ENCODE measurements at regions not wholly inside any gene's neighbourhood (a gene's known extent, or its start where the extent isn't known, plus 50 kb on each side); places are given as distances from the start of the nearest gene placed in this dataset.

DNA sequence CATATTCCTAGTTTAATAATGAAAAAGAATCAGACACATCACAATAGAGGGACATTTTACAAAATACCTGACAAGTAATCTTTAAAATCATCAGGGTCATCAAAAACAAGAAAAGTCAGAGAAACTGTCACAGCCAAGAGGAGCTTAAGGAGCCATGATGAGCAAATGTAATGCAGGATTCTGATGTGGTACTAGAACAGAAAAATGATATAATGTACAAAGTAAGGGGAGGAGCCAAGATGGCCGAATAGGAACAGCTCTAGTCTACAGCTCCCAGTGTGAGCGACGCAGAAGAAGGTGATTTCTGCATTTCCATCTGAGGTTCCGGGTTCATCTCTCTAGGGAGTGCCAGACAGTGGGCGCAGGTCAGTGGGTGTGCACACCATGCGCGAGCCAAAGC lies 198.0 kb upstream of the FAT3 start:
- Histone ChIP-seq H3K27ac (no peak overlapping the region), H3K4me1 (no peaks in the 10 kb centered on the region), H3K36me3 (no peaks in the 10 kb centered on the region), H3K9me3 (no peaks in the 10 kb centered on the region), H3K4me3 (no peak overlapping the region), H3K27me3 (no peaks in the 10 kb centered on the region)
- TF ChIP-seq, protein P1, sequence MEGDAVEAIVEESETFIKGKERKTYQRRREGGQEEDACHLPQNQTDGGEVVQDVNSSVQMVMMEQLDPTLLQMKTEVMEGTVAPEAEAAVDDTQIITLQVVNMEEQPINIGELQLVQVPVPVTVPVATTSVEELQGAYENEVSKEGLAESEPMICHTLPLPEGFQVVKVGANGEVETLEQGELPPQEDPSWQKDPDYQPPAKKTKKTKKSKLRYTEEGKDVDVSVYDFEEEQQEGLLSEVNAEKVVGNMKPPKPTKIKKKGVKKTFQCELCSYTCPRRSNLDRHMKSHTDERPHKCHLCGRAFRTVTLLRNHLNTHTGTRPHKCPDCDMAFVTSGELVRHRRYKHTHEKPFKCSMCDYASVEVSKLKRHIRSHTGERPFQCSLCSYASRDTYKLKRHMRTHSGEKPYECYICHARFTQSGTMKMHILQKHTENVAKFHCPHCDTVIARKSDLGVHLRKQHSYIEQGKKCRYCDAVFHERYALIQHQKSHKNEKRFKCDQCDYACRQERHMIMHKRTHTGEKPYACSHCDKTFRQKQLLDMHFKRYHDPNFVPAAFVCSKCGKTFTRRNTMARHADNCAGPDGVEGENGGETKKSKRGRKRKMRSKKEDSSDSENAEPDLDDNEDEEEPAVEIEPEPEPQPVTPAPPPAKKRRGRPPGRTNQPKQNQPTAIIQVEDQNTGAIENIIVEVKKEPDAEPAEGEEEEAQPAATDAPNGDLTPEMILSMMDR (IDR thresholded peaks at IDR 0.05), result no peak
- DNase-seq (ENCODE audit: low spot score), result no peak

DNA sequence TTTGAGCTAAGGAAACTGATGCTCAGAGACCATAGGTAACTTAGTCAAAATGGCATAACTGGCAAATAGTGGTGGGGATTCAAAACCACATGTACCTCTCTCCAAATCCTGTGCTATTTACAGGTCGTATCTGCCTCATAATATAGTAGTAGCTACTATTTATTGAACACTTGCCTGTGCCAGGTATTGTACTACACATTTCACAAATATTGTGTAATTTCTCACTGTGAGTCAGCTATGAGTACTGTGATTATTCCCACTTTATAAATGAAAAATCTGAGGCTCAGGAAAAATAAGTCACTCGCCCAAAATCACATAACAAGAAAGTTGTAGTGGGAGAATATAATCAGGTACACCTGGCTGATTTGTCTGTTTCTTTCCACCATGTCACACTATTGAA lies 199.8 kb upstream of the FAT3 start:
- Histone ChIP-seq H3K4me1 (no peaks in the 10 kb centered on the region), H3K36me3 (no peaks in the 10 kb centered on the region), H3K27ac (no peak overlapping the region), H3K27me3 (no peaks in the 10 kb centered on the region), H3K4me3 (no peak overlapping the region), H3K9me3 (no peaks in the 10 kb centered on the region)
- TF ChIP-seq, protein P1 (IDR thresholded peaks at IDR 0.05), result no peak
- no peak for DNase-seq (ENCODE audit: low spot score)

DNA sequence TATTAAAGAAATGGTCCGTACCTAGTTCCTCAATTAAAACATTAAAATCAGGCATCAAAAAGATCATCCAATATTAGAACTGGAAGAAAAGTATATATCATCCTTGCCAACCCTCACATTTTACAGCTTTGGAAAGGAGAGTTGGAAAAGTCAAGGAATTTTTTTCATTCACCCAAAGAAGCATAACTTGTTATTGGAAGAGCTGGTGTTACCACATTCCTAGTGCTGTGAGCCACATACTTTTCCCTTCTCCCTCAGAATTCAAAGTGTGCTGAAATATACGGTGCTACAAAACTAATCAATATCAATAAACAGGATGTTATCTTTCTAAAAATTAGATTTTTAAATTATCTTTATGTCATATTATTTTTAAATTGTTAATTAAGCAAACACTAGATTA lies 202.1 kb upstream of the FAT3 start:
- H3K36me3 ChIP-seq, result no peaks in the 10 kb centered on the region
- no peaks in the 10 kb centered on the region for H3K9me3 ChIP-seq
- no peak overlapping the region for H3K4me3 ChIP-seq
- TF ChIP-seq, protein P1 (IDR thresholded peaks at IDR 0.05), result no peak
- H3K27me3 ChIP-seq, result no peaks in the 10 kb centered on the region
- DNase-seq (ENCODE audit: low spot score), result no peak
- no peaks in the 10 kb centered on the region for H3K4me1 ChIP-seq
- H3K27ac ChIP-seq, result no peak overlapping the region

DNA sequence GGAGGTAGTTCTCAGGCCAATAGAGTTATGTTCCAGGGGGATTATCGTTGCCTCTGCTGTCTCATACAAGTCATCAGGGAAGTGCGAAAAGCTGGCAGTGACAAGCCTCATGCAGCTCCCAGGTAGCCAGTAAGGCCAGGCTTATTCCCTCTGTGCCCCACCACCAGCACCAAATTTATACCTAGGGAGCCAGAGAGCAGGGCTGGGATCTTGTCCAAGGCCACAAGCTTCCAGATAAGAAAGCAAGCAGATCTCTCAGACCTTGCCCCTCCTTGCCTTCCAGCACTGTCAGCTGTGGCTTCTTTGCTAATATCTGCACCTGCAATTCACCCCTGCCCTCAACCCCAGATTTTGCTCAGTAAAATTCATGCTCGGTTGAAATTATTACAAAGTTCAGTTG lies 206.3 kb upstream of the FAT3 start:
- no peak for DNase-seq (ENCODE audit: low spot score)
- Histone ChIP-seq H3K4me3 (no peak overlapping the region), H3K27me3 (no peaks in the 10 kb centered on the region)

DNA sequence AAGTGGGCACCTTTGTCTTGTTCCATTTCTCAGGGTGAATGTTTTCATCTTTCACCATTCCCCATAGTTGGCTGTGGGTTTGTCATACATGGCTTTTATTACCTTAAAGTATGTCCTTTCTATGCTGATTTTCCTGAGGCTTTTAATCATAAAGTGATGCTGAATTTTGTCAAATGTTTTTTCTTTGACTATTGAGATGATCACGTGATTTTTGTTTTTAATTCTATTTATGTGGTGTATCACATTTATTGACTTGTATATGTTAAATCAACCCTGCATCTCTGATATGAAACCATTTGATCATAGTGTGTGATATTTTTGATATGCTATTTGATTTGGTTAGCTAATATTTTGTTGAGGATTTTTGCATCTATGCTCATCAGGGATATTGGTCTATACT lies 216.4 kb upstream of the FAT3 start:
- H3K4me1 ChIP-seq, result no peaks in the 10 kb centered on the region
- TF ChIP-seq, protein P1 (IDR thresholded peaks at IDR 0.05), result no peak
- H3K36me3 ChIP-seq, result no peaks in the 10 kb centered on the region
- no peak overlapping the region for H3K27ac ChIP-seq
- no peaks in the 10 kb centered on the region for H3K27me3 ChIP-seq
- H3K9me3 ChIP-seq, result no peaks in the 10 kb centered on the region
- H3K4me3 ChIP-seq, result no peak overlapping the region
- no peak for DNase-seq (ENCODE audit: low spot score)

More for the DNA sequence above, 206.3 kb upstream of the FAT3 start:
- H3K27ac ChIP-seq, result no peak overlapping the region
- TF ChIP-seq, protein P1 (IDR thresholded peaks at IDR 0.05), result no peak
- peaks cover 0 to 15% of the 10 kb centered on the region in 2 donors for H3K9me3 ChIP-seq
- no peaks in the 10 kb centered on the region for H3K4me1 ChIP-seq
- no peaks in the 10 kb centered on the region for H3K36me3 ChIP-seq

DNA sequence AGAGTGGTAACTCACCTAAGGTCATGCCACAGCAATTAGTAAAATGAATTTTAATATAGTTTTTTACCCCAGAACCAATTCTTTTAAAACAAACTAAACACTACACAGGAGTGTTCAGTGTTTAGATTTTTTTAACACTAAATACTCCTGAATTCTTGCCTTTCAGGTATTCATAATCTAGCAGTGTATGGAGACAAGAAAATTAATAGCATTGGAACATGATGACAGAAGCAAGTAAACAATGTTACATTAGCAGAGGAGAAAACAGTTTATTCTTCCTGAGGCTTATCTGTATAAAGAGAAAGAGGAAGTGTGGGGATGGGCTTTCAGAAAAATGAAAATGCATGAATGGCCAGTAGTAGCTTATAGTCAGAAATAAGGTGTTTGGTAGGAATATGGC lies 222.1 kb upstream of the FAT3 start:
- DNase-seq (ENCODE audit: low spot score), result no peak
- TF ChIP-seq, protein P1 (IDR thresholded peaks at IDR 0.05), result no peak
- H3K27ac ChIP-seq, result no peak overlapping the region
- no peaks in the 10 kb centered on the region for H3K4me1 ChIP-seq
- H3K4me3 ChIP-seq, result no peak overlapping the region
- no peaks in the 10 kb centered on the region for H3K9me3 ChIP-seq
- H3K27me3 ChIP-seq, result no peaks in the 10 kb centered on the region
- no peaks in the 10 kb centered on the region for H3K36me3 ChIP-seq

All from right atrium auricular region (tissue), 2 donors.